Mucosa of gallbladder (tissue), 1 donor: ENCODE measurements at regions not wholly inside any gene's neighbourhood (a gene's known extent, or its start where the extent isn't known, plus 50 kb on each side); places are given as distances from the start of the nearest gene placed in this dataset.

Source experiments
- DNase-seq: peaks from one replicate; pipeline ENCODE4 v3.0.0-alpha.2; 2020; ENCODE audit warnings: low spot score
- donor health status: DM: no; HTN: no; CAD: no.

GRCh38 chr10:128710098-128710797 is 584.0 kb upstream of the MKI67 start:
- DNase-seq, result no peak

- DNase-seq, result no peak
These were observed 584.6 kb upstream of the MKI67 start for GRCh38 chr10:128710798-128711183.

GRCh38 chr10:128711806-128712205 is 585.6 kb upstream of the MKI67 start:
- DNase-seq, result no peak

GRCh38 chr10:128712661-128713400 is 586.6 kb upstream of the MKI67 start:
- DNase-seq, result no peak

GRCh38 chr10:128713471-128713870 is 587.2 kb upstream of the MKI67 start:
- DNase-seq, result no peak

GRCh38 chr10:128713874-128714570 is 587.8 kb upstream of the MKI67 start:
- no peak for DNase-seq

- no peak for DNase-seq
These were observed 588.6 kb upstream of the MKI67 start for GRCh38 chr10:128714644-128715415.

GRCh38 chr10:128716181-128716580 is 590.0 kb upstream of the MKI67 start:
- DNase-seq, result no peak

GRCh38 chr10:128721963-128722445 is 595.8 kb upstream of the MKI67 start:
- no peak for DNase-seq

GRCh38 chr10:128722947-128723346 is 596.7 kb upstream of the MKI67 start:
- DNase-seq, result no peak

- no peak for DNase-seq
These were observed 597.5 kb upstream of the MKI67 start for GRCh38 chr10:128723631-128724205.

- no peak for DNase-seq
These were observed 599.3 kb upstream of the MKI67 start for GRCh38 chr10:128725531-128725930.

GRCh38 chr10:128727114-128727513 is 600.9 kb upstream of the MKI67 start:
- DNase-seq, result no peak

- DNase-seq, result no peak
These were observed 603.7 kb upstream of the MKI67 start for GRCh38 chr10:128729910-128730420.

GRCh38 chr10:128730922-128731321 is 604.7 kb upstream of the MKI67 start:
- DNase-seq, result no peak

- DNase-seq, result no peak
These were observed 607.9 kb upstream of the MKI67 start for GRCh38 chr10:128734161-128734560.

- no peak for DNase-seq
These were observed 608.5 kb upstream of the MKI67 start for GRCh38 chr10:128734734-128735133.

GRCh38 chr10:128735996-128736395 is 609.8 kb upstream of the MKI67 start:
- DNase-seq, result no peak

GRCh38 chr10:128738386-128738915 is 612.2 kb upstream of the MKI67 start:
- no peak for DNase-seq

- no peak for DNase-seq
These were observed 613.7 kb upstream of the MKI67 start for GRCh38 chr10:128739930-128740329.

GRCh38 chr10:128741180-128741579 is 615.0 kb upstream of the MKI67 start:
- DNase-seq, result no peak
